Body of pancreas (tissue), 4 donors: ENCODE measurements at regions not wholly inside any gene's neighbourhood (a gene's known extent, or its start where the extent isn't known, plus 50 kb on each side); places are given as distances from the start of the nearest gene placed in this dataset.

Experiments used
- POLR2A ChIP-seq, 3 donors: fragments of 450-650 bp; IDR thresholded peaks; one replicate each; pipeline ENCODE4 v1.6.1; 2016; ENCODE audit warnings: antibody characterized with exemption in 3 of 3, mild to moderate bottlenecking in 2 of 3
- TF ChIP-seq, protein P1 (sequence below), 7 experiments: fragments of 450-650 bp in 4 of 7; fragments of 200-600 bp in 3 of 7; sonication (generic) in 3 of 7; IDR thresholded peaks; one replicate each; pipeline ENCODE4 v1.5.1; 2016 to 2019; ENCODE audit warnings: antibody characterized with exemption in 7 of 7

GRCh38 chr7:156051884-156052283 lies 239.6 kb upstream of the SHH start:
- TF ChIP-seq, protein P1, sequence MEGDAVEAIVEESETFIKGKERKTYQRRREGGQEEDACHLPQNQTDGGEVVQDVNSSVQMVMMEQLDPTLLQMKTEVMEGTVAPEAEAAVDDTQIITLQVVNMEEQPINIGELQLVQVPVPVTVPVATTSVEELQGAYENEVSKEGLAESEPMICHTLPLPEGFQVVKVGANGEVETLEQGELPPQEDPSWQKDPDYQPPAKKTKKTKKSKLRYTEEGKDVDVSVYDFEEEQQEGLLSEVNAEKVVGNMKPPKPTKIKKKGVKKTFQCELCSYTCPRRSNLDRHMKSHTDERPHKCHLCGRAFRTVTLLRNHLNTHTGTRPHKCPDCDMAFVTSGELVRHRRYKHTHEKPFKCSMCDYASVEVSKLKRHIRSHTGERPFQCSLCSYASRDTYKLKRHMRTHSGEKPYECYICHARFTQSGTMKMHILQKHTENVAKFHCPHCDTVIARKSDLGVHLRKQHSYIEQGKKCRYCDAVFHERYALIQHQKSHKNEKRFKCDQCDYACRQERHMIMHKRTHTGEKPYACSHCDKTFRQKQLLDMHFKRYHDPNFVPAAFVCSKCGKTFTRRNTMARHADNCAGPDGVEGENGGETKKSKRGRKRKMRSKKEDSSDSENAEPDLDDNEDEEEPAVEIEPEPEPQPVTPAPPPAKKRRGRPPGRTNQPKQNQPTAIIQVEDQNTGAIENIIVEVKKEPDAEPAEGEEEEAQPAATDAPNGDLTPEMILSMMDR (IDR thresholded peaks at IDR 0.05): no peak
- no peak for TF ChIP-seq POLR2A (IDR thresholded peaks at IDR 0.05)
